ENCODE measurements at regions not wholly inside any gene's neighbourhood (a gene's known extent, or its start where the extent isn't known, plus 50 kb on each side); places are given as distances from the start of the nearest gene placed in this dataset.

- Mint-ChIP-seq H3K4me1 (no peaks in the 10 kb centered on the region), H3K9me3 (peaks cover 5% of the 10 kb centered on the region), H3K4me3 (no peak overlapping the region), H3K36me3 (ENCODE audit: low read depth) (no peaks in the 10 kb centered on the region), H3K27me3 (ENCODE audit: insufficient read depth) (no peaks in the 10 kb centered on the region), H3K27ac (no peak overlapping the region)
- WGBS, 2 experiments (ENCODE audit: insufficient coverage in 1 of 2, insufficient read length in 1 of 2): 91 to 92% methylated on average over 3 to 6 of the region's 8 CpGs
- Histone ChIP-seq H3K4me1 (ENCODE audit: control insufficient read depth, insufficient read depth, low read length) (no peaks in the 10 kb centered on the region), H3K36me3 (ENCODE audit: control insufficient read depth, insufficient read depth, low read length) (no peaks in the 10 kb centered on the region), H3K27me3 (ENCODE audit: control insufficient read depth, insufficient read depth, low read length, poor library complexity, severe bottlenecking) (no peaks in the 10 kb centered on the region), H3K9me3 (ENCODE audit: control insufficient read depth, low read length) (peaks cover 2% of the 10 kb centered on the region), H3K27ac (ENCODE audit: low read depth, low read length) (no peak overlapping the region), H3K9ac (ENCODE audit: extremely low read depth, low read length, poor library complexity, severe bottlenecking) (no peak overlapping the region), H3K4me3 (ENCODE audit: low read length) (no peak overlapping the region)
- no peak for TF ChIP-seq CTCF (conservative IDR thresholded peaks at IDR 0.05)
- DNase-seq: no peak
These were observed 136.9 kb downstream of the SCARB1 start for GRCh38 chr12:124726596-124727263.

DNA sequence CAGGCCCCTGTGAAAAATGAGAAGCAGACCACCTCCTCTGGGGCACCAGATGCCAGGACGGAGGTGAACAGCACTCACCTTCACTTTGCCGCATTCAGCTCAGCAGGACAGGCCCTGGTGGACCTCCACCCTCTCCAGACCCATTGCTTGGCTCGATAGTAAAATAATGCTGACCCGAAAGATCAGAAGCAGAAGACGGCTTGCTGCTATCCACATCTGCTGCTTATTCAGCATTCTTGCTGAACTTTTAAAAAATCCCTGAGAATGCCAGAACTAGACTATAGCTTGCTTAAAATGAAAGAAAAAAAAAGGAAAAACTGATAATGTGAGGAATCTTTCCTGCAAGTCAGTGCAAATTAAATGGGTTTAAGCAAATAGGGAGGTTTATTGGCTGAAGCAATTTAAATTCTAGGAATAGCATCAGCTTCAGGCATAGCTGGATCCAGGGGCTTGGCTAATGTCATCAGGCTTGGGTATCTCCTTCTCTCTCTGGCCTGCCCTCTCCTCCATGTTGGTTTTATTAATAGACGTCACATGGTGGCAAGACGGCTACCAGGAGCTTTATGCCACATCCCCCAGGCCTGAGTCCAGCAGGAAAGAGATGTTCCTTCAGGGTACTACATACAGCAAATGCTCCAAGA, 137.9 kb downstream of the SCARB1 start:
- H3K27ac Mint-ChIP-seq: no peak overlapping the region
- Histone ChIP-seq H3K9ac (ENCODE audit: extremely low read depth, low read length, poor library complexity, severe bottlenecking) (no peak overlapping the region), H3K4me1 (ENCODE audit: control insufficient read depth, insufficient read depth, low read length) (no peaks in the 10 kb centered on the region), H3K36me3 (ENCODE audit: control insufficient read depth, insufficient read depth, low read length) (no peaks in the 10 kb centered on the region), H3K4me3 (ENCODE audit: low read length) (no peak overlapping the region), H3K27me3 (ENCODE audit: control insufficient read depth, insufficient read depth, low read length, poor library complexity, severe bottlenecking) (no peaks in the 10 kb centered on the region), H3K27ac (ENCODE audit: low read depth, low read length) (no peak overlapping the region), H3K9me3 (ENCODE audit: control insufficient read depth, low read length) (no peaks in the 10 kb centered on the region)
- no peaks in the 10 kb centered on the region for H3K36me3 Mint-ChIP-seq (ENCODE audit: low read depth)
- 95 to 98% methylated on average over 4 to 7 of the region's 7 CpGs for WGBS, 2 experiments (ENCODE audit: insufficient coverage in 1 of 2, insufficient read length in 1 of 2)
- H3K4me1 Mint-ChIP-seq: no peaks in the 10 kb centered on the region
- peaks cover 5% of the 10 kb centered on the region for H3K9me3 Mint-ChIP-seq
- H3K4me3 Mint-ChIP-seq: no peak overlapping the region
- no peaks in the 10 kb centered on the region for H3K27me3 Mint-ChIP-seq (ENCODE audit: insufficient read depth)
- no peak for DNase-seq
- TF ChIP-seq CTCF (conservative IDR thresholded peaks at IDR 0.05): no peak

GRCh38 chr12:124725099-124725498, 138.6 kb downstream of the SCARB1 start:
- H3K9me3 Mint-ChIP-seq: peaks cover 5% of the 10 kb centered on the region
- Histone ChIP-seq H3K27ac (ENCODE audit: low read depth, low read length) (no peak overlapping the region), H3K36me3 (ENCODE audit: control insufficient read depth, insufficient read depth, low read length) (no peaks in the 10 kb centered on the region), H3K4me1 (ENCODE audit: control insufficient read depth, insufficient read depth, low read length) (no peaks in the 10 kb centered on the region), H3K9me3 (ENCODE audit: control insufficient read depth, low read length) (no peaks in the 10 kb centered on the region), H3K27me3 (ENCODE audit: control insufficient read depth, insufficient read depth, low read length, poor library complexity, severe bottlenecking) (no peaks in the 10 kb centered on the region), H3K4me3 (ENCODE audit: low read length) (no peak overlapping the region), H3K9ac (ENCODE audit: extremely low read depth, low read length, poor library complexity, severe bottlenecking) (no peak overlapping the region)
- 94 to 96% methylated on average over 8 to 9 of the region's 9 CpGs for WGBS, 2 experiments (ENCODE audit: insufficient coverage in 1 of 2, insufficient read length in 1 of 2)
- H3K36me3 Mint-ChIP-seq (ENCODE audit: low read depth): no peaks in the 10 kb centered on the region
- no peaks in the 10 kb centered on the region for H3K27me3 Mint-ChIP-seq (ENCODE audit: insufficient read depth)
- DNase-seq: no peak
- H3K27ac Mint-ChIP-seq: no peak overlapping the region
- no peak overlapping the region for H3K4me3 Mint-ChIP-seq
- H3K4me1 Mint-ChIP-seq: no peaks in the 10 kb centered on the region
- TF ChIP-seq CTCF (conservative IDR thresholded peaks at IDR 0.05): no peak

Measured in endodermal cell (in vitro differentiated cells).